ENCODE measurements at regions not wholly inside any gene's neighbourhood (a gene's known extent, or its start where the extent isn't known, plus 50 kb on each side); places are given as distances from the start of the nearest gene placed in this dataset.

DNA sequence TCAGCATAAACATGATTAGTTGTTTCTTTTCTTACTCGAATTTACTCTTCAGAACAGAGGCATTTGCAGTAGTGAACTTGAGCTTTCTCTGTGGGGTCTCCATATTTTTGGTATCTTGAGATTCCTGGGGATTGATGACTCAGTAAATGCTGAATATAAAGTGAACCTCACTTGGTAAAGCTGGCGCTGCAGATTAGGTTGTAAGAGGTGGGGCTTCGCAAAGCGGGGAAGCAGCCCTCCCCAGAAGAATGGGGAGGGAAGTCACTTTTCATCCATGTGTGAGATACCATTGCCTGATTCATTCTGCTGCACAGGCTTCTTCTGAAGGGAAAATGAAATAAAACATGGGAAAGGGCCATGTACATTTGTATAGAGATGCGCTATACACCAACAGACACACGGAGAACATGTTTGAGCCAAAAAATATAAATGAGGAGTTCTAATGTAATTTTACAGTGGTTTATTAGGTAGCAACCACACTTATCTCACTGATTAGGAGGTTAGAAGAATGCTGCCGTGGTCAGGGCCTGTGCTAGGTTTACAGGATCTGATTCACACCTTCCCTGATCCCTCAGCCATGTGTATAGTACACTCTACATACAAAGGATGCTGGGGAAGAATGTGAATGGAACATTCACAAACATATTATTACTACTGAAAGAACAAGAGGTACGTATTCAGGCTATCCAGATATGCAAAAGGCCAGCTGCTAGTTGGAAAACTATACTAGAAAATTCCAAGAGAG, 63.5 kb downstream of the DNTTIP2 start:
- H3K27ac Mint-ChIP-seq, result no peak overlapping the region
- H3K4me1 Mint-ChIP-seq, result peaks cover 18% of the 10 kb centered on the region

DNA sequence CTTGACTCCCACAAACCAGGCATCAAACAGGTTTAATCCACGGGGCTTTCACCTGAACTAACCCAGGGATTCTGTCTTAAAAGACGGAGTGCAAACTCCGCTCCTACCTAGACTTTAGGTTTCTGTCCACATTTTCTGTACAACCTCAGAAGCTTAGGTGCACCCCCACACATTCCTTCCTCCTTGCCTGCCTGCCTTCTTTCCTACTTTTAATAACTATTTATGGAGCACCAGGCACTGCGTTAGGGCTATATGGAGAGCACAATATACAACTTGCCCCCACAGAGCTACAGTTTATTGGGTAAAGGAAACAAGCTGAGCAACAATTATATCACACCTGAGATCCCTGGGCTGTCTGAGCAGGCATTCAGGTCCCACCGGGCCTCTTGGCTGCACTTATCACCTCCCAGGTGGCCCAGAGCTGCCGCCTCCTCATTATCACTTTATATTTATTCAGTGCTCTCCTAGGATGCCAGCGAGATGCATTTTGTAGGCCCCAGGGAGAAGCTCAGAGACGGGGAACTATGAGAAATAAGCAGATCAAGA, 64.1 kb downstream of the DNTTIP2 start:
- Mint-ChIP-seq H3K36me3 (no peaks in the 10 kb centered on the region), H3K4me1 (peaks cover 18% of the 10 kb centered on the region), H3K27ac (no peak overlapping the region), H3K27me3 (no peaks in the 10 kb centered on the region), H3K9me3 (no peaks in the 10 kb centered on the region), H3K4me3 (no peak overlapping the region)
- DNase-seq, result no peak

More for the DNA sequence above, 63.5 kb downstream of the DNTTIP2 start:
- H3K36me3 Mint-ChIP-seq, result no peaks in the 10 kb centered on the region
- no peak overlapping the region for H3K4me3 Mint-ChIP-seq
- no peaks in the 10 kb centered on the region for H3K27me3 Mint-ChIP-seq
- no peaks in the 10 kb centered on the region for H3K9me3 Mint-ChIP-seq
- no peak for DNase-seq

DNA sequence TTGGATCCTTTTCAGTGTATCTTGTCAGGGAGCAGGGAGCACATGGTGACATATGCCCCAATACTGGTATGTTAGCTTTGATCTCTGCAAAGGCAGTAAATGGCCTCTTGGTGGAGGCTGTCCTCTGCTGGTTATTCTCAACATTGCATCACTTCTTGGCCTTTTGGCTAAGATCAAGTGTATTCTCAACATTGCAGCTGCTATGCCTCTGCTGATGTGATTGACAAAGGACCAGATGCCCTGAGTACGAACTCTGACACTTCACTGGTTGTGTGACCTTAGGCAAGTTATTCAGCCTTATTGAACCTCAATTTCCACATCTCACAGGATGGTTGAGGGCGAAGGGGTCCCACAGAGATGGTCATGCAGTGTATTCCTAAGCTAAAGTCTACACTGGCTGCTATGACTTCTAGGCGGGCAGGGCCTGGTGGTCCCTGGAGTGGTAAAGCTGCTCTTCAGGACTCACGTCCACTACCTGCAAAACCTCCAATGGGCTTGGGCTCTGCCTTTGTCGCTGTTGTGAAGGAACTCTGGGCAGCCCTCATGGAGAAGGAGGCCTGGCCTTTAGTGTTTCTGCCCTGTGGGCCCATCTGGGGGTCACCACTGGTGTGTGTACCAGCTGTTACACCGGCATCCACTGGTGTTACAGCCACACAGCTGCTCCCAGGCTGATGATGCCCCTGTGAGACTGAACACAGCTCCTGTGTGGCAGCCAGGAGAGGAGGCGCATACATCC, 64.8 kb downstream of the DNTTIP2 start:
- no peak overlapping the region for H3K27ac Mint-ChIP-seq
- no peaks in the 10 kb centered on the region for H3K36me3 Mint-ChIP-seq
- no peaks in the 10 kb centered on the region for H3K27me3 Mint-ChIP-seq
- peaks cover 18% of the 10 kb centered on the region for H3K4me1 Mint-ChIP-seq
- H3K4me3 Mint-ChIP-seq, result no peak overlapping the region
- DNase-seq, result peak; percentile 28
- H3K9me3 Mint-ChIP-seq, result no peaks in the 10 kb centered on the region

- DNase-seq, result no peak
- Mint-ChIP-seq H3K9me3 (peaks cover 4% of the 10 kb centered on the region), H3K4me3 (no peak overlapping the region), H3K27ac (no peak overlapping the region), H3K27me3 (no peaks in the 10 kb centered on the region), H3K4me1 (peaks cover 12% of the 10 kb centered on the region), H3K36me3 (no peaks in the 10 kb centered on the region)
These were observed 65.9 kb downstream of the DNTTIP2 start for GRCh38 chr1:93813076-93813475.

GRCh38 chr1:93811326-93812065, 67.5 kb downstream of the DNTTIP2 start:
- Mint-ChIP-seq H3K4me1 (no peaks in the 10 kb centered on the region), H3K27me3 (no peaks in the 10 kb centered on the region)

DNA sequence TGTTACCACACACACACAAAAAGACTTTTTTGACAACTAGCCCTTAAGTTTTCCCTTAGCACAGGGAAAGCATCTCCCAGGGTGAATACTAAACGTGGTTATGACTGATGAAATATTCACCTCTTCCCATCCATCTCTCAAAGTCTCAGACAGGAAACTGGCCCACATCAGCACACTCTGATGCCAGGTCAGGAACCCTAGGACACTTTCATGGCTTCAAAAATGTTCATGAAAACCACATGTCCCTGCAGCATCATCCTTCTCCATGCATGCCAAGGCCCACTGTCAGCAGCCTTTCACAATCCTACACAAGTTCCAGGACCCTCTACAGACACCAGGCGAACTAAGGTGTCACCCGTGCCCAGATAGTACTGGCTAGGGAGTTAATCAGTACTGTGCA, 68.7 kb downstream of the DNTTIP2 start:
- peaks cover 5% of the 10 kb centered on the region for H3K9me3 Mint-ChIP-seq
- H3K4me3 Mint-ChIP-seq, result no peak overlapping the region
- H3K27ac Mint-ChIP-seq, result no peak overlapping the region
- DNase-seq, result no peak
- H3K36me3 Mint-ChIP-seq, result peaks cover 4% of the 10 kb centered on the region
- H3K4me1 Mint-ChIP-seq, result no peaks in the 10 kb centered on the region
- no peaks in the 10 kb centered on the region for H3K27me3 Mint-ChIP-seq

More at GRCh38 chr1:93811326-93812065, 67.5 kb downstream of the DNTTIP2 start:
- Mint-ChIP-seq H3K4me3 (no peak overlapping the region), H3K36me3 (peaks cover 4% of the 10 kb centered on the region), H3K9me3 (peaks cover 5% of the 10 kb centered on the region), H3K27ac (no peak overlapping the region)
- DNase-seq, result no peak

- Mint-ChIP-seq H3K36me3 (peaks cover 4% of the 10 kb centered on the region), H3K4me3 (no peak overlapping the region)
- DNase-seq, result no peak
These were observed 70.1 kb downstream of the DNTTIP2 start for GRCh38 chr1:93808871-93809270.

GRCh38 chr1:93807311-93807930, 71.6 kb downstream of the DNTTIP2 start:
- Mint-ChIP-seq H3K4me3 (no peak overlapping the region), H3K4me1 (no peaks in the 10 kb centered on the region), H3K27ac (no peak overlapping the region), H3K9me3 (peaks cover 5% of the 10 kb centered on the region), H3K27me3 (no peaks in the 10 kb centered on the region), H3K36me3 (peaks cover 4% of the 10 kb centered on the region)
- no peak for DNase-seq

More at GRCh38 chr1:93808871-93809270, 70.1 kb downstream of the DNTTIP2 start:
- Mint-ChIP-seq H3K4me1 (no peaks in the 10 kb centered on the region), H3K27me3 (no peaks in the 10 kb centered on the region), H3K9me3 (peaks cover 5% of the 10 kb centered on the region), H3K27ac (no peak overlapping the region)

GRCh38 chr1:93805027-93805610, 73.9 kb downstream of the DNTTIP2 start:
- Mint-ChIP-seq H3K27ac (no peak overlapping the region), H3K27me3 (no peaks in the 10 kb centered on the region), H3K36me3 (peaks cover 4% of the 10 kb centered on the region), H3K4me3 (no peak overlapping the region), H3K9me3 (peaks cover 5% of the 10 kb centered on the region), H3K4me1 (no peaks in the 10 kb centered on the region)
- DNase-seq, result no peak

DNA sequence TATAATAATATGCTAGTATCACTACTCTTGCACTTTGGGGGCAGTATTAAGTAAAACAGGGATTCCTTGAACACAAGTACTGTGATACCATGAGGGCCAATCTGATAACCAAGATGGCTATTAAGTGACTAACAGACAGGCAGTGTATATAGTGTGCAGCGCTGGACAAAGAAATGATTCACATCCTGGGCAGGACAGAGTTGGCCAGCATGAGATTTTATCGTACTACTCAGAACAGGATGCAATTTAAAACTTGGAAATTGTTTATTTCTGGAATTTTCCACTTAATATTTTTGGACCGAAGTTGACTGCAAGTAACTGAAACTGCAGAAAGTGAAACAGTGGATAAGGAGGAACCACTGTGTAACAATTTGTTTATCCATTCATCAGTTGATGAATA, 74.6 kb downstream of the DNTTIP2 start:
- Mint-ChIP-seq H3K27ac (no peak overlapping the region), H3K4me1 (no peaks in the 10 kb centered on the region), H3K36me3 (peaks cover 4% of the 10 kb centered on the region), H3K4me3 (no peak overlapping the region), H3K9me3 (peaks cover 5% of the 10 kb centered on the region), H3K27me3 (no peaks in the 10 kb centered on the region)
- DNase-seq, result no peak

DNA sequence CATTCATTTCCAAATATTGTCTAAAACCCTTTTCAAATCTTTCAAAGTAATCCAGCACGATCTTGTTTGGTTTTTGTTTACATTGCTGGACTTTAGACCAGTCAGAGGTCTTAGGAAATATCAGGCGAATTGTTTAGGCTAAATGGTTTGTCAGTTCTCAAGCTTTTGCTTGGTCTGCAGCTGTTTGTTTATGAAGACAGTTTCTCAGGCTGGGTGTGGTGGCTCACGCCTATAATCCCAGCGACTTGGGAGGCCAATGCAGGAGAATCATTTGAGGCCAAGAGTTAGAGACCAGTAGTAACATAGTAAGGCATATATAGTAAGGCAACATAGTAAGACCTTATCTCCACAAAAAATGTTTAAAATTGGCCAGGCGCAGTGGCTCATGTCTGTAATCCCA, 77.5 kb downstream of the DNTTIP2 start:
- no peaks in the 10 kb centered on the region for H3K9me3 Mint-ChIP-seq
- H3K36me3 Mint-ChIP-seq, result no peaks in the 10 kb centered on the region
- no peaks in the 10 kb centered on the region for H3K27me3 Mint-ChIP-seq

GRCh38 chr1:93800856-93801255, 78.2 kb downstream of the DNTTIP2 start:
- H3K27me3 Mint-ChIP-seq, result no peaks in the 10 kb centered on the region
- no peaks in the 10 kb centered on the region for H3K36me3 Mint-ChIP-seq
- DNase-seq, result no peak
- no peak overlapping the region for H3K4me3 Mint-ChIP-seq
- H3K9me3 Mint-ChIP-seq, result no peaks in the 10 kb centered on the region
- H3K27ac Mint-ChIP-seq, result no peak overlapping the region
- H3K4me1 Mint-ChIP-seq, result no peaks in the 10 kb centered on the region

More for the DNA sequence above, 77.5 kb downstream of the DNTTIP2 start:
- no peak overlapping the region for H3K4me3 Mint-ChIP-seq
- no peak overlapping the region for H3K27ac Mint-ChIP-seq
- DNase-seq, result no peak
- no peaks in the 10 kb centered on the region for H3K4me1 Mint-ChIP-seq

- Mint-ChIP-seq H3K4me1 (no peaks in the 10 kb centered on the region), H3K27me3 (no peaks in the 10 kb centered on the region), H3K4me3 (no peak overlapping the region), H3K36me3 (no peaks in the 10 kb centered on the region), H3K27ac (no peak overlapping the region), H3K9me3 (no peaks in the 10 kb centered on the region)
- DNase-seq, result no peak
These were observed 80.7 kb downstream of the DNTTIP2 start for GRCh38 chr1:93798291-93798690.

- no peak overlapping the region for H3K4me3 Mint-ChIP-seq
- no peaks in the 10 kb centered on the region for H3K4me1 Mint-ChIP-seq
- DNase-seq, result no peak
These were observed 94.5 kb downstream of the DNTTIP2 start for GRCh38 chr1:93784538-93784937.

More at GRCh38 chr1:93784538-93784937, 94.5 kb downstream of the DNTTIP2 start:
- Mint-ChIP-seq H3K36me3 (peaks cover 1% of the 10 kb centered on the region), H3K27me3 (no peaks in the 10 kb centered on the region), H3K9me3 (peaks cover 15% of the 10 kb centered on the region), H3K27ac (no peak overlapping the region)
